ENCODE measurements at regions not wholly inside any gene's neighbourhood (a gene's known extent, or its start where the extent isn't known, plus 50 kb on each side); places are given as distances from the start of the nearest gene placed in this dataset.

DNA sequence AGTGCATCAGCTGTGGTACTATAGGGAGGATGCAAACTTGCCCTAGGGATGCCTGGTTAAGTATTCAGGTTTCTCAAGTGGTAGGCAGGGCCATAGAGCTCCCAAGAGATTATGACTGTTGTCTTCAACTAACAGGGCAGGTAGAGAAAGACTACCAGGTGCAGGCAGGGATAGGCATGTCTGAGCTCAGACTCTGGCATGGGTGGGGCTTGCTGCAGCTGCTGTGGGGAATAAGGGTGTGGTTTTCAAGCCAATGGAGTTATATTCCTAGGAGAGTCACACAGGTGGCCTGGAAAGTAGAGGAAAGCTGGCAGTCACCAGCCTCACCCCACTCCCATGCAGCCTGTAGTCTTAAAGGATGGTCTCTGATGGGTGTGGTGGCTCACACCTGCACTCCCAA is 673.4 kb upstream of the ADGRL4 start:
- TF ChIP-seq, protein P1, sequence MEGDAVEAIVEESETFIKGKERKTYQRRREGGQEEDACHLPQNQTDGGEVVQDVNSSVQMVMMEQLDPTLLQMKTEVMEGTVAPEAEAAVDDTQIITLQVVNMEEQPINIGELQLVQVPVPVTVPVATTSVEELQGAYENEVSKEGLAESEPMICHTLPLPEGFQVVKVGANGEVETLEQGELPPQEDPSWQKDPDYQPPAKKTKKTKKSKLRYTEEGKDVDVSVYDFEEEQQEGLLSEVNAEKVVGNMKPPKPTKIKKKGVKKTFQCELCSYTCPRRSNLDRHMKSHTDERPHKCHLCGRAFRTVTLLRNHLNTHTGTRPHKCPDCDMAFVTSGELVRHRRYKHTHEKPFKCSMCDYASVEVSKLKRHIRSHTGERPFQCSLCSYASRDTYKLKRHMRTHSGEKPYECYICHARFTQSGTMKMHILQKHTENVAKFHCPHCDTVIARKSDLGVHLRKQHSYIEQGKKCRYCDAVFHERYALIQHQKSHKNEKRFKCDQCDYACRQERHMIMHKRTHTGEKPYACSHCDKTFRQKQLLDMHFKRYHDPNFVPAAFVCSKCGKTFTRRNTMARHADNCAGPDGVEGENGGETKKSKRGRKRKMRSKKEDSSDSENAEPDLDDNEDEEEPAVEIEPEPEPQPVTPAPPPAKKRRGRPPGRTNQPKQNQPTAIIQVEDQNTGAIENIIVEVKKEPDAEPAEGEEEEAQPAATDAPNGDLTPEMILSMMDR (conservative IDR thresholded peaks at IDR 0.05; ENCODE audit: low read length): no peak
- no peak for TF ChIP-seq EZH2phosphoT487 (IDR thresholded peaks at IDR 0.05; ENCODE audit: borderline replicate concordance, low read depth, low read length)
